Type B pancreatic cell (in vitro differentiated cells): ENCODE measurements at regions not wholly inside any gene's neighbourhood (a gene's known extent, or its start where the extent isn't known, plus 50 kb on each side); places are given as distances from the start of the nearest gene placed in this dataset.

Source experiments
- DNase-seq: peaks from one replicate; pipeline ENCODE4 v3.0.0; 2021; ENCODE audit warnings: mixed read lengths; ENCODE audit not compliant: unreplicated experiment; ENCODE audit errors: extremely low spot score
- H3K27ac Mint-ChIP-seq: 2 replicates; pipeline ENCODE4 v1.8.0; 2021; ENCODE audit warnings: mild to moderate bottlenecking, mixed read lengths
- H3K27me3 Mint-ChIP-seq: 2 replicates; pipeline ENCODE4 v1.8.0; 2021; ENCODE audit warnings: mixed read lengths
- H3K36me3 Mint-ChIP-seq: 2 replicates; pipeline ENCODE4 v1.8.0; 2021; ENCODE audit warnings: mixed read lengths
- H3K4me1 Mint-ChIP-seq: one replicate; pipeline ENCODE4 v1.8.0; 2021; ENCODE audit warnings: mixed read lengths; ENCODE audit not compliant: unreplicated experiment
- H3K4me3 Mint-ChIP-seq: 2 replicates; pipeline ENCODE4 v1.8.0; 2021; ENCODE audit warnings: mild to moderate bottlenecking, mixed read lengths
- H3K9me3 Mint-ChIP-seq: 2 replicates; pipeline ENCODE4 v1.8.0; 2021; ENCODE audit warnings: mixed read lengths
- CTCF ChIP-seq: fragments of 200-600 bp; sonication (generic); conservative IDR thresholded peaks from 2 replicates; pipeline ENCODE4 v1.5.0; 2021; ENCODE audit warnings: antibody characterized with exemption, mild to moderate bottlenecking

GRCh38 chr2:107466984-107467773, 359.5 kb upstream of the RGPD4 start:
- DNase-seq: no peak
- H3K4me3 Mint-ChIP-seq: no peak overlapping the region
- H3K36me3 Mint-ChIP-seq: no peaks in the 10 kb centered on the region
- H3K27me3 Mint-ChIP-seq: no peaks in the 10 kb centered on the region
- H3K9me3 Mint-ChIP-seq: no peaks in the 10 kb centered on the region
- no peaks in the 10 kb centered on the region for H3K4me1 Mint-ChIP-seq
- H3K27ac Mint-ChIP-seq: no peak overlapping the region
- TF ChIP-seq CTCF: no peak

GRCh38 chr2:107469437-107469995, 357.2 kb upstream of the RGPD4 start:
- no peaks in the 10 kb centered on the region for H3K9me3 Mint-ChIP-seq

GRCh38 chr2:107473150-107473549, 353.5 kb upstream of the RGPD4 start:
- H3K9me3 Mint-ChIP-seq: peaks cover 9% of the 10 kb centered on the region
- no peak for DNase-seq
- no peak overlapping the region for H3K27ac Mint-ChIP-seq
- no peak for TF ChIP-seq CTCF
- no peaks in the 10 kb centered on the region for H3K36me3 Mint-ChIP-seq
- H3K4me1 Mint-ChIP-seq: no peaks in the 10 kb centered on the region
- no peak overlapping the region for H3K4me3 Mint-ChIP-seq
- no peaks in the 10 kb centered on the region for H3K27me3 Mint-ChIP-seq

More at GRCh38 chr2:107469437-107469995, 357.2 kb upstream of the RGPD4 start:
- H3K4me3 Mint-ChIP-seq: no peak overlapping the region
- no peaks in the 10 kb centered on the region for H3K4me1 Mint-ChIP-seq
- no peak for DNase-seq
- H3K27ac Mint-ChIP-seq: no peak overlapping the region
- no peak for TF ChIP-seq CTCF
- H3K27me3 Mint-ChIP-seq: no peaks in the 10 kb centered on the region
- no peaks in the 10 kb centered on the region for H3K36me3 Mint-ChIP-seq

GRCh38 chr2:107475859-107476258, 350.8 kb upstream of the RGPD4 start:
- Mint-ChIP-seq H3K4me1 (no peaks in the 10 kb centered on the region), H3K27me3 (no peaks in the 10 kb centered on the region)

DNA sequence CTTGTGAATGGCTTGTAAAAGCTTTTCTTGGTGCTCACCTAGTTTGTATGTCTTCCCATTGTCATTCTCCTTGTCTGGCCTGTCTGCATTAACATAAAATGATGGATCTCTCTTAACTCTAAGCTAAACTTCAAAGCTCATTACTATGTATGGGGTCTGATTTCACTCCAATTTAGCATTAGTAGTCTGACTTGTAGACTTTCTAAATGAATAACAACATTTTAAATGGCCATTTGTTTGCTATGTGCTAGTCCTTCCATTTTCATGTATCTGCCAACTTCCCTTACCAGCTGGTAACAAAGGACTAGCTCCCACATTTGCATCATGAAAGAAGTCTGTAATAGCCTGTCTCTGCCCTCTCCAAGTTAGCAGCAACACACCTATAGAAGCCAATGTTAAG, 324.2 kb upstream of the RGPD4 start:
- no peaks in the 10 kb centered on the region for H3K9me3 Mint-ChIP-seq
- TF ChIP-seq CTCF: no peak
- H3K27me3 Mint-ChIP-seq: no peaks in the 10 kb centered on the region

More at GRCh38 chr2:107475859-107476258, 350.8 kb upstream of the RGPD4 start:
- peaks cover 9% of the 10 kb centered on the region for H3K9me3 Mint-ChIP-seq
- no peaks in the 10 kb centered on the region for H3K36me3 Mint-ChIP-seq
- no peak for TF ChIP-seq CTCF
- DNase-seq: no peak
- H3K27ac Mint-ChIP-seq: no peak overlapping the region
- H3K4me3 Mint-ChIP-seq: no peak overlapping the region

More for the DNA sequence above, 324.2 kb upstream of the RGPD4 start:
- Mint-ChIP-seq H3K36me3 (no peaks in the 10 kb centered on the region), H3K4me3 (no peak overlapping the region), H3K27ac (no peak overlapping the region), H3K4me1 (no peaks in the 10 kb centered on the region)
- no peak for DNase-seq
